ENCODE measurements at regions not wholly inside any gene's neighbourhood (a gene's known extent, or its start where the extent isn't known, plus 50 kb on each side); places are given as distances from the start of the nearest gene placed in this dataset.

DNA sequence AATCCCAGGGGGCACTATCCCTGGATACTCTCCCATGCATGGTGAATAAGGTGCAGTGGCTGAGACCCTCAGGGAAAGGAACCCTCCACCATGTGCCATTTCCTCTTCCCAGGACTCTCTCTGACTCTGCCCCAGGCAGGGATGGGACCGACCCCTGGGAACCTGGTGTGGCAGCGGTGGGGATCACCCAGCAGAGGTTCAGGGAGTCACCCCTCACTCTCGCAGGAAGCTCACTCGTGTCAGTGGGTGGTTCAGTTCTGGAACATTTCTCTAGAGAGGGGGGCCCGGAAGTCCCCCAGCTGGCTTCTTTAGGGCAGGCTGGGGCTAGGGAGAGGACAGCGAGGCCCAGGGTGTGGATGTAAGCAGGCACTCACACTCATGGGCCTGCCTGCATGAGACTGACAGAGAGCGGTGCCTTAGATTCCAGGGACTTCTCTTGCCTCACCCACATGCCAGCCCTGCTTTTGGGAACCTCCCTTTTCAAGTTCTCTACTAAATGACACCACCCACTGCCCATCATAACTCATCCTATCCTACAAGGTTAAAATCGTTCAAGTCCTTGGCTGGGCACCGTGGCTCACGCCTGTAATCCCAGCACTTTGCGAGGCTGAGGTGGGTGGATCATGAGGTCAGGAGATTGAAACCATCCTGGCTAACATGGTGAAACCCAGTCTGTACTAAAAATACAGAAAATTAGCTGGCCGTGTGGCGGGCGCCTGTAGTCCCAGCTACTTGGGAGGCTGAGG is 109.7 kb upstream of the SDK2 start:
- peaks cover 0 to 5% (median 0%) of the 10 kb centered on the region in 3 donors for H3K27me3 ChIP-seq
- no peak for TF ChIP-seq POLR2AphosphoS5 (IDR thresholded peaks at IDR 0.05)
- TF ChIP-seq EP300 (IDR thresholded peaks at IDR 0.05): no peak
- no peak for TF ChIP-seq POLR2A (IDR thresholded peaks at IDR 0.05)
- TF ChIP-seq, protein P1, sequence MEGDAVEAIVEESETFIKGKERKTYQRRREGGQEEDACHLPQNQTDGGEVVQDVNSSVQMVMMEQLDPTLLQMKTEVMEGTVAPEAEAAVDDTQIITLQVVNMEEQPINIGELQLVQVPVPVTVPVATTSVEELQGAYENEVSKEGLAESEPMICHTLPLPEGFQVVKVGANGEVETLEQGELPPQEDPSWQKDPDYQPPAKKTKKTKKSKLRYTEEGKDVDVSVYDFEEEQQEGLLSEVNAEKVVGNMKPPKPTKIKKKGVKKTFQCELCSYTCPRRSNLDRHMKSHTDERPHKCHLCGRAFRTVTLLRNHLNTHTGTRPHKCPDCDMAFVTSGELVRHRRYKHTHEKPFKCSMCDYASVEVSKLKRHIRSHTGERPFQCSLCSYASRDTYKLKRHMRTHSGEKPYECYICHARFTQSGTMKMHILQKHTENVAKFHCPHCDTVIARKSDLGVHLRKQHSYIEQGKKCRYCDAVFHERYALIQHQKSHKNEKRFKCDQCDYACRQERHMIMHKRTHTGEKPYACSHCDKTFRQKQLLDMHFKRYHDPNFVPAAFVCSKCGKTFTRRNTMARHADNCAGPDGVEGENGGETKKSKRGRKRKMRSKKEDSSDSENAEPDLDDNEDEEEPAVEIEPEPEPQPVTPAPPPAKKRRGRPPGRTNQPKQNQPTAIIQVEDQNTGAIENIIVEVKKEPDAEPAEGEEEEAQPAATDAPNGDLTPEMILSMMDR (IDR thresholded peaks at IDR 0.05): no peak
- H3K4me1 ChIP-seq: no peaks in the 10 kb centered on the region
- H3K4me3 ChIP-seq: no peak overlapping the region
- intact Hi-C loops (cut with DNase I): no loop called here
- DNase-seq: no peak
- 88 to 91% methylated on average over 14 of the region's 14 CpGs for WGBS, 2 donors
- no peak overlapping the region for H3K27ac ChIP-seq
- no peaks in the 10 kb centered on the region for H3K9me3 ChIP-seq
- no peaks in the 10 kb centered on the region for H3K36me3 ChIP-seq

DNA sequence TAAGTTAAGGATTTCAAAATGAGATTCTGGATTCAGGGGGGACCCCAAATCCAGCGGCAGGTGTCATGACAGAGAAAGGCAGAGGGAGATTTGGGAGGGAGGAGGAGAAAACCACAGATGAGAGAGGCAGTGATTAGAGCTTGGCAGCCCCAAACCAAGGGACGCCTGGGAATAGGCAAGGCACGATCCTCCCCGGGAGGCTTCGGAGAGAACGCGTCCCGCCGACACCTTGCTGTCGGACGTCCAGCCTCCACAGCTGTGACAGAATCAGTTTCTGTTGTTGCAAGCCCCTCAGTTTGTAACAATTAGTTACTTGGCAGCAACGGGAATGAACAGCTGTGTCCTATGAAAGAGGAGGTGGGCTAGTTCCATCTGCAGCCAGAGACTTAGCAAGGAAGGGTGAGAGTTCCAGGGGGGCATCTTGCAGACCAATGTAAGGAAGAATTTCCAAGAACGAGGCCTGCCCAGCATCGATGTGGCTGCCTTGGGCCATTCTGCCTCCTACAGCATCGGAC is 110.7 kb upstream of the SDK2 start:
- Histone ChIP-seq H3K27me3 (peaks cover 0 to 14% (median 0%) of the 10 kb centered on the region in 3 donors), H3K9me3 (no peaks in the 10 kb centered on the region), H3K4me3 (no peak overlapping the region), H3K36me3 (no peaks in the 10 kb centered on the region), H3K4me1 (no peaks in the 10 kb centered on the region), H3K27ac (no peak overlapping the region)
- intact Hi-C loops (cut with DNase I): no loop called here
- no peak for DNase-seq
- TF ChIP-seq, protein P1 (IDR thresholded peaks at IDR 0.05): no peak
- TF ChIP-seq POLR2A (IDR thresholded peaks at IDR 0.05): no peak
- no peak for TF ChIP-seq EP300 (IDR thresholded peaks at IDR 0.05)
- TF ChIP-seq POLR2AphosphoS5 (IDR thresholded peaks at IDR 0.05): no peak
- WGBS, 2 donors: 91 to 92% methylated on average over 15 of the region's 15 CpGs

DNA sequence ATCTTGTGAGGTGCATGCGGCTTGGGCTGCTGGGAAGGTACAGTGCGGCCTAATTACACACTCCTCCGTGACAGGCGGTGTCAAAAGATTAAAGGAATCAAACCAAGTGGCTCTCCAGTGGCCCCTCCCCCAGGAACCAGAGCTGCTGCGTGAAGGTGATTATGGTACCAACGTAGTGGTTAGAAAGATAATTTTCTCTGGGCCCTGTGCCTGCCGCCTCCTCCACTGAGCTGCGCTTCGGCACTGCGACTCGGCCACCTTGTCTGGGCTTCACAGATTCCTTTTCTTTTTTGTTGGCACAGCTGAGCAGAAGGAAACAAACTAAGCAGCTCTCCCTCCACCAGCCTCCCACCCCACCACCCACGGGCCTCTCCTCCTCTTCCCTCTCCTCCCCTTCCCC is 113.2 kb upstream of the SDK2 start:
- Histone ChIP-seq H3K4me3 (no peak overlapping the region), H3K9me3 (no peaks in the 10 kb centered on the region), H3K4me1 (no peaks in the 10 kb centered on the region), H3K36me3 (no peaks in the 10 kb centered on the region), H3K27me3 (peaks cover 0 to 15% (median 0%) of the 10 kb centered on the region in 3 donors), H3K27ac (no peak overlapping the region)
- intact Hi-C loops (cut with DNase I): no loop called here
- no peak for DNase-seq
- WGBS, 2 donors: 18 to 68% methylated on average over 12 of the region's 12 CpGs
- TF ChIP-seq POLR2A (IDR thresholded peaks at IDR 0.05): no peak
- TF ChIP-seq POLR2AphosphoS5 (IDR thresholded peaks at IDR 0.05): no peak
- TF ChIP-seq EP300 (IDR thresholded peaks at IDR 0.05): no peak
- TF ChIP-seq, protein P1 (IDR thresholded peaks at IDR 0.05): no peak

DNA sequence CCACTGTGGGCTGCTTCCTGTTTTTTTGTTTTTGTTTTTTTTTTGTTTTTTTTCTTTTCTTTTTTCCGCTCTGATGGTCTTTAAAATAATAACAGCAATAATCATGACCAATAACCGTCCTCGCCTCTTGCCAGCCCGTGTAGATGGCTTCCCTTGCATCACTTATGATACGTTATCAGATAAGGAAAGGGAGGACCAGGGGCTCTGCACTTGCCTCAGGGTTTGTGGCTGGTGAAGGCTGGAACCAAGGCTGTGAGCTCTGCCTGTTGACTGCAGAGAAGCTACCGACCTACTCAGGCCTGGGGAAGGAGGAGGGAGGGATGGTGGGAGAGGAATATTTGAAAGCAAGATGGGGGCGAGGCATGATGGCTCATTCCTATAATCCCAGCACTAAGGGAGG is 114.0 kb upstream of the SDK2 start:
- intact Hi-C loops (cut with DNase I): no loop called here
- Histone ChIP-seq H3K27ac (no peak overlapping the region), H3K4me3 (no peak overlapping the region), H3K9me3 (no peaks in the 10 kb centered on the region), H3K27me3 (peaks cover 0 to 15% (median 0%) of the 10 kb centered on the region in 3 donors), H3K36me3 (no peaks in the 10 kb centered on the region), H3K4me1 (no peaks in the 10 kb centered on the region)
- WGBS, 2 donors: 52 to 53% methylated on average over 7 of the region's 7 CpGs
- TF ChIP-seq POLR2A (IDR thresholded peaks at IDR 0.05) (no peak), POLR2AphosphoS5 (IDR thresholded peaks at IDR 0.05) (no peak)
- DNase-seq: no peak

DNA sequence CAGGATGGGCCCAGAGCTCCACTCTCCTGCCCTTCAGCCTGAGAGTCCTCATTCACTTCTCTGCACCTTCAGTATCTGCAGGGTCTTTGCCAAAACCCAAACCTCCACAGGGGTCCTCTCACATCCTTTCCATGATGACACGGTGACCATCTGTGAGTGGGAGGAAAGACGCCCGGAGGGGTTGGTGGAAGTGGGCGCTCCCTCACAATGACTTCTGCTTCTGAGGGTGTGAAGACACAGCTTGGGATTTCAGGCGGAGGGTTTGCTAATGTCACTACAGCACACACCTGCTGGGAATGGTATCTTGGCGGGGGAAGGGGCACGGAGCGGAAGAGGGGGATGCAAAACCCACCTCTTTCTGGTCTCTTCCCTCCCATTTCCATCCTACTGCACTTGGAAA is 115.1 kb upstream of the SDK2 start:
- TF ChIP-seq EP300 (IDR thresholded peaks at IDR 0.05) (no peak), POLR2AphosphoS5 (IDR thresholded peaks at IDR 0.05) (no peak), POLR2A (IDR thresholded peaks at IDR 0.05) (no peak)
- TF ChIP-seq, protein P1 (IDR thresholded peaks at IDR 0.05): no peak
- Histone ChIP-seq H3K4me3 (no peak overlapping the region), H3K27me3 (peaks cover 0 to 15% (median 0%) of the 10 kb centered on the region in 3 donors), H3K4me1 (no peaks in the 10 kb centered on the region), H3K27ac (no peak overlapping the region), H3K36me3 (no peaks in the 10 kb centered on the region), H3K9me3 (no peaks in the 10 kb centered on the region)
- intact Hi-C loops (cut with DNase I): no loop called here
- 71 to 81% methylated on average over 8 of the region's 8 CpGs for WGBS, 2 donors
- no peak for DNase-seq
